Ectodermal cell (in vitro differentiated cells): ENCODE measurements at regions not wholly inside any gene's neighbourhood (a gene's known extent, or its start where the extent isn't known, plus 50 kb on each side); places are given as distances from the start of the nearest gene placed in this dataset.
"Not testable (repeated sequence)": the region's sequence is repeated elsewhere in the genome, so short reads cannot be mapped to it uniquely, and the experiment has no call there.

Experiments
- H3K27ac ChIP-seq: 2 replicates; pipeline ENCODE4 v1.7.0; 2013; ENCODE audit warnings: mild to moderate bottlenecking, low read depth, low read length; ENCODE audit not compliant: insufficient read depth, poor library complexity, severe bottlenecking
- H3K27me3 ChIP-seq: 2 replicates; pipeline ENCODE4 v1.7.0; 2013; ENCODE audit warnings: mild to moderate bottlenecking, low read length; ENCODE audit not compliant: insufficient read depth, control insufficient read depth, poor library complexity, severe bottlenecking
- H3K36me3 ChIP-seq: one replicate; pipeline ENCODE4 v1.7.0; 2013; ENCODE audit warnings: low read length; ENCODE audit not compliant: control insufficient read depth, insufficient read depth
- H3K4me1 ChIP-seq: one replicate; pipeline ENCODE4 v1.7.0; 2013; ENCODE audit warnings: low read length; ENCODE audit not compliant: control insufficient read depth, insufficient read depth
- H3K4me3 ChIP-seq: 2 replicates; pipeline ENCODE4 v1.7.0; 2013; ENCODE audit warnings: low read depth, low read length, control low read depth; ENCODE audit not compliant: insufficient read depth
- H3K9me3 ChIP-seq: 2 replicates; pipeline ENCODE4 v1.7.0; 2013; ENCODE audit warnings: mild to moderate bottlenecking, low read length, moderate library complexity; ENCODE audit not compliant: control insufficient read depth
- WGBS, 2 experiments: methylation state at CpG; one replicate each; pipeline ENCODE4 v1.1.7; 2013; ENCODE audit warnings: missing lambda C conversion rate in 2 of 2; 5-methylcytosine and 5-hydroxymethylcytosine counted together

GRCh38 chr10:8285970-8286369 lies 231.5 kb downstream of the GATA3 start:
- H3K4me3 ChIP-seq, H3K36me3 ChIP-seq, H3K9me3 ChIP-seq, H3K27me3 ChIP-seq, H3K4me1 ChIP-seq, H3K27ac ChIP-seq: not testable (repeated sequence)
- WGBS, 2 experiments: 80 to 100% methylated on average over 1 of the region's 4 CpGs

DNA sequence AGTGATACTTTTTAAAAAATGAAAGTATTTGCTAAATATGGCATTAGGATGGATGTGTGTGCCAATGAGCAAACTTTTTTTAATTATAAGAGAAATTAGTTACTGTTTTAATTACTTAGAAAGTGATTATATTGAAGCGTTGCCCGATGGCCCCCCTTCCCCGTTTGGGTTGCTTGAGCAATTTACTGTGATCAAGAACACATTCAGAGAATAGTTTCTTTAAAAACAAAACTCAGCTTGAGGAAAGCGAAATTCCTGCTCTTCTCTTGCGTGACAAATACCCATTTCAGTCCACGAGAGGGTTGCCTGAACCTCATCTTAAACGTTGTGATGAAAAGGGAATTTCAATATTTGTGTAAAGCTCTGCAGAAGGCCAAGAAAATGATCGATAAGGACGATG lies 234.1 kb downstream of the GATA3 start:
- Histone ChIP-seq H3K27ac (no peak overlapping the region), H3K4me1 (peaks cover 6% of the 10 kb centered on the region)

DNA sequence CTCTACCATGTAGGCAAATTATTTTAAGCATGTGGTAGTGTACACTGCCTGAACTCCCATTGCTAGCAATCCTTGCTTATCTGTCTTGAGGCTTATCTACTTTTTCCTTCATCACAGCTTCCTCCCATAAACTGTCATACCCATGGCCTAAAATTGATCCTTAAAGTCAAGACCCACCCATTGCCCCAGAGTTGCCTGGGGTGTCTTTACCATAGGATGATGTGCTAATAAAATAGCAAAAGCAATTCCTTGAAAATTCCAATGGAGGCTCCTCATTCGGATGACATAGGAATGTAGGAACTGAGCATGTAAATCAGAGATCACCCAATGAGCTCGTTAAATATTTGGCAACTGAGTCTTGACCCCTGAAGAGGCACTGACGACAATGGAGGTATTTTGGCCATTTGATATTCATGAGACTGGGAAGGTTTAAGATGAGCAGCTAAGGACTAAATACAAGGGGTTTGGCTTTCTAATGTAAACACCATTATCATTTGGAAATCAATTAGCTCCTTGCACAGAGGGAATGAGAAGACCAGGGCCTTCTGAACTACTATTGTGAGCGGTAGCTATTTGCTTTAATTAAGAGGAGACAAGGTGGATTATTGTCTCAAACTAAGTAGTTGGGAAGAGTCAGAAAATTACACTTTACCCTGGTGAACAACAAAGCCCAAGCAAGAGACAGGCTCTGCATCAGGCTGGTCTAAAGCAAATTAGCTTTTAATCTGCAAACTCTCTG lies 234.9 kb downstream of the GATA3 start:
- no peak overlapping the region for H3K27ac ChIP-seq
- 16 to 26% methylated on average over 4 of the region's 4 CpGs for WGBS, 2 experiments
- no peak overlapping the region for H3K4me3 ChIP-seq
- no peaks in the 10 kb centered on the region for H3K9me3 ChIP-seq
- H3K36me3 ChIP-seq: no peaks in the 10 kb centered on the region
- H3K4me1 ChIP-seq: peaks cover 6% of the 10 kb centered on the region
- no peaks in the 10 kb centered on the region for H3K27me3 ChIP-seq

More for the DNA sequence above, 234.1 kb downstream of the GATA3 start:
- 81 to 89% methylated on average over 9 of the region's 9 CpGs for WGBS, 2 experiments
- Histone ChIP-seq H3K36me3 (no peaks in the 10 kb centered on the region), H3K4me3 (no peak overlapping the region), H3K9me3 (no peaks in the 10 kb centered on the region), H3K27me3 (no peaks in the 10 kb centered on the region)

- Histone ChIP-seq H3K27ac (no peak overlapping the region), H3K27me3 (peaks cover 5% of the 10 kb centered on the region), H3K4me1 (no peaks in the 10 kb centered on the region), H3K9me3 (no peaks in the 10 kb centered on the region), H3K4me3 (no peak overlapping the region), H3K36me3 (no peaks in the 10 kb centered on the region)
- WGBS, 2 experiments: 93 to 98% methylated on average over 4 to 5 of the region's 5 CpGs
Observed at GRCh38 chr10:8294779-8295178, 240.3 kb downstream of the GATA3 start.

GRCh38 chr10:8295311-8295710 lies 240.8 kb downstream of the GATA3 start:
- WGBS, 2 experiments: 100% methylated on average over 1 of the region's 1 CpG
- H3K27ac ChIP-seq: no peak overlapping the region
- no peaks in the 10 kb centered on the region for H3K36me3 ChIP-seq
- H3K4me3 ChIP-seq: no peak overlapping the region
- H3K27me3 ChIP-seq: peaks cover 5% of the 10 kb centered on the region
- H3K9me3 ChIP-seq: no peaks in the 10 kb centered on the region
- no peaks in the 10 kb centered on the region for H3K4me1 ChIP-seq

DNA sequence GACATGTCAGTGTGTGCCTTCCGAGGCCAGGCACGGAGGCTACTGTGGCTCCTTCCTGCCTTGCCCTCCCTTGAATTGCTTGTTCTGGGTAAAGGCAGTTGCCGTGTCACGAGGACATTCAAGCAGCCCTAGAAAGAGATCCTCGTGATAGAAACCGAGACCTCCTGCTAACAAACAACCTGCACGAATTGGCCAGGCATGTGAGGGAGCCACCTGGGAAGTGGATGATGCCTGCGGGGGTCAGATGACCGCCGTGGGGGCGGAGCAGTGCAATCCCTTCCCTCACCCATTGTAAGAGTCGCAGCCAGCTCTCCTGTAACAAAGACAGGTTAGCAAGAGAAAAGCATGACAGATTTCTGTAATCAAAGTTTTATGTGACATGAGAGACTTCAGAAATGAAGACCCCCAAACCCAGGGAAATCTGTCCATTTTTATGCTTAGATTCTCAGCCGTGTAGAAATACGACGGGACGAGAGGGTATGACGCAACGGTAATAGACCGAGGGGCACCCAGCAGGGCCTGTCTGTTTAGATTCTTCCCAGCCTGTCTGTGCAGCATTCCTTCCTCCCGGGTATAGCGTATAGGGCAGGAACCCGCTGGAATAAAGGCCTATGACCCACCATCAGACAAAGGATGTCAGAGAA lies 241.7 kb downstream of the GATA3 start:
- Histone ChIP-seq H3K4me3 (peak overlapping the region; percentile 2), H3K27me3 (peaks cover 5% of the 10 kb centered on the region), H3K9me3 (no peaks in the 10 kb centered on the region), H3K27ac (no peak overlapping the region), H3K4me1 (no peaks in the 10 kb centered on the region), H3K36me3 (no peaks in the 10 kb centered on the region)
- WGBS, 2 experiments: 51 to 55% methylated on average over 22 of the region's 22 CpGs

GRCh38 chr10:8296734-8297101 lies 242.2 kb downstream of the GATA3 start:
- Histone ChIP-seq H3K36me3 (no peaks in the 10 kb centered on the region), H3K9me3 (no peaks in the 10 kb centered on the region), H3K27ac (no peak overlapping the region), H3K4me1 (no peaks in the 10 kb centered on the region), H3K27me3 (peaks cover 5% of the 10 kb centered on the region), H3K4me3 (no peak overlapping the region)
- WGBS, 2 experiments: 87 to 93% methylated on average over 2 of the region's 2 CpGs

DNA sequence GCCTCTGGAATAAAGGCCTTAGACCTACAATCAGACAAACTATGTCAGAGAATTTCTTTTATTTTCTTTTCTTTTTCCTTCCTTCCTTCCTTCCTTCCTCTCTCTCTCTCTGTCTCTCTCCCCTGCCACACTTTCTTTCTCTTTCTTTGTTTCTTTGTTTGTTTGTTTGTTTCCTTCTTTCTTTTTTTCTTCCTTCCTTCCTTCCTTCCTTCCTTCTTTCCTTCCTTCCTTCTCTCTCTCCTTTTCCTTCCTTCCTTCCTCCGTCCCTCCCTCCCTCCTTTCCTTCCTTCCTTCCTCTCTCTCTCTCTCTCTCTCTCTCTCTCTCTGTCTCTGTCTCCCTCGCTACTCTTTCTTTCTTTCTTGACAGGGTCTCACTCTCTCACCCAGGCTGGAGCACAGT lies 242.6 kb downstream of the GATA3 start:
- no peak overlapping the region for H3K27ac ChIP-seq
- WGBS, 2 experiments: 84 to 96% methylated on average over 2 of the region's 2 CpGs
- H3K27me3 ChIP-seq: peaks cover 5% of the 10 kb centered on the region
- no peaks in the 10 kb centered on the region for H3K4me1 ChIP-seq
- no peak overlapping the region for H3K4me3 ChIP-seq
- no peaks in the 10 kb centered on the region for H3K36me3 ChIP-seq
- H3K9me3 ChIP-seq: no peaks in the 10 kb centered on the region

DNA sequence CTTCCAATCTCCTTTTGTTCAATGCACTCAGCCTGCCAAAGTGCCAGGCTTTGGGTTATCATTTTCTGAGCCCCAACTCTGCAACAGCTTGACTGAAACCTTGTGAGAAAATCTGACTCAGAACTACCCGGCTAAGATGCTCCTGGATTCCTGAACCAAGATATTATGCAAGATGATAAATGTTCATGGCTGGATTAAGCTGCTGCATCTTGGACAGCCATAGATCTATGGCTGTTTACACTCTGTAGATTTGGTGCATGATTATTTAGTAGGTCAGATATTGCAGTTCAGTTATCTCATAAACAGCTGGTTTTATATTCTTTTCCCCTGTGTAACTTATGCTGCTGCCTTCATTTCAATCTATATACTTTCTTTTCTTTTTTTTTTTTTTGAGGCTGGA lies 243.5 kb downstream of the GATA3 start:
- Histone ChIP-seq H3K4me1 (no peaks in the 10 kb centered on the region), H3K9me3 (no peaks in the 10 kb centered on the region), H3K36me3 (no peaks in the 10 kb centered on the region), H3K27ac (no peak overlapping the region), H3K27me3 (peaks cover 5% of the 10 kb centered on the region), H3K4me3 (no peak overlapping the region)
- 98 to 100% methylated on average over 1 of the region's 1 CpG for WGBS, 2 experiments

DNA sequence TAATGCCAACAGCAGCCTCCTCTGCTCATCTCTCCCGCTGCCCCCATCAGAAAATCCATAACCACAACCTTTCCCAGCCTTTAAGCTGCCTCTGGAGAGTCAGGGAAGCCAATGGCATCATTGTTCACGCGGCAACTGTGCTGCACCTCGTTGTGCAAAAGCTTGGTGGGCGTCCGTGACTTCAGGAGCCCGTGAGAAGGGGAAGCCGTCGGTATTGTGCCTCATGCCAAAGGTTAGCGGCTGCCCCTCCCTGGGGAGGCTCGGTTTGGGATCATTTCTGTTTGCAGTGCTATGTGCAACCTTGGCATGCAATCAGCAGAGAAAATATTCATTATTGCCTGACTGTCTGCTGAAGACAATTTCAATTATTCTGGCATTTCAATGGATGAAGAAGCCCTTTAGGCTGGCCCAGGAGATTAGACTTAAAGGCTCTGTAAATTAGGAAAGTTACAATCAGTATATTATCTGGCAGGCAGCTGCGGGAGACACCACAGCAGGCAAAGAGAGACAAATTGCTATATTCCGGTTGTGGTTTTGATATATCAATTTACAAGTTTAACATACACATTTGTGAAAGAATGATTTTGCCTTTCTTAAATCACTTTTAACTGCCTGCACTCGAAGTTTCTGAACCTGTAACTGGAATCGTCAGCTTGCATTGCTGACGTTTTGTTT lies 244.5 kb downstream of the GATA3 start:
- Histone ChIP-seq H3K4me1 (no peaks in the 10 kb centered on the region), H3K9me3 (no peaks in the 10 kb centered on the region), H3K4me3 (no peak overlapping the region), H3K36me3 (no peaks in the 10 kb centered on the region), H3K27me3 (peaks cover 5% of the 10 kb centered on the region), H3K27ac (no peak overlapping the region)
- 87% methylated on average over 15 of the region's 16 CpGs for WGBS, 2 experiments
